Mucosa of descending colon (tissue), 3 donors: ENCODE measurements at regions not wholly inside any gene's neighbourhood (a gene's known extent, or its start where the extent isn't known, plus 50 kb on each side); places are given as distances from the start of the nearest gene placed in this dataset.

Source experiments
- ATAC-seq: fragments of 200-7000 bp; cut with Tn5 transposase; one replicate; pipeline ENCODE4 v1.9.1; 2020; ENCODE audit warnings: mild to moderate bottlenecking, moderate library complexity
- DNase-seq, 3 donors: peaks; one replicate each; pipeline ENCODE4 v3.0.0-alpha.2; 2020
- H3K36me3 ChIP-seq: fragments of 200-600 bp; one replicate; pipeline ENCODE4 v1.8.0; 2021; ENCODE audit warnings: low read depth, mild to moderate bottlenecking
- H3K4me1 ChIP-seq: fragments of 200-600 bp; one replicate; pipeline ENCODE4 v1.8.0; 2021; ENCODE audit warnings: low read depth, mild to moderate bottlenecking
- H3K4me3 ChIP-seq: fragments of 200-600 bp; one replicate; pipeline ENCODE4 v1.8.0; 2021; ENCODE audit warnings: mild to moderate bottlenecking
- H3K9me3 ChIP-seq: fragments of 200-600 bp; one replicate; pipeline ENCODE4 v1.8.0; 2021; ENCODE audit warnings: mild to moderate bottlenecking
- intact Hi-C, 2 donors: fragments of 100-400 bp; cut with DNase I in 1 of 2; cut with micrococcal nuclease in 1 of 2; formaldehyde crosslinking; loops; one replicate each; pipeline versions ENCODE4 v1.11.0 to v1.11.1; 2022; cut with DNase I, micrococcal nuclease
- TF ChIP-seq, protein P1 (sequence below): fragments of 200-600 bp; IDR thresholded peaks from one replicate; pipeline ENCODE4 v1.8.0; 2022; ENCODE audit warnings: antibody characterized with exemption, mild to moderate bottlenecking
- donor health status: DM: no; HTN: no; CAD: no; lungs with moderate emphysema.
- donor health status: DM: no; HTN: no; CAD: no.
- donor health status: DM: no; HTN: yes; CAD: no.

- no peak overlapping the region for H3K4me3 ChIP-seq
- intact Hi-C loops, result no loop called here
- no peaks in the 10 kb centered on the region for H3K4me1 ChIP-seq
- ATAC-seq (no peak), DNase-seq (no peak)
- TF ChIP-seq, protein P1, sequence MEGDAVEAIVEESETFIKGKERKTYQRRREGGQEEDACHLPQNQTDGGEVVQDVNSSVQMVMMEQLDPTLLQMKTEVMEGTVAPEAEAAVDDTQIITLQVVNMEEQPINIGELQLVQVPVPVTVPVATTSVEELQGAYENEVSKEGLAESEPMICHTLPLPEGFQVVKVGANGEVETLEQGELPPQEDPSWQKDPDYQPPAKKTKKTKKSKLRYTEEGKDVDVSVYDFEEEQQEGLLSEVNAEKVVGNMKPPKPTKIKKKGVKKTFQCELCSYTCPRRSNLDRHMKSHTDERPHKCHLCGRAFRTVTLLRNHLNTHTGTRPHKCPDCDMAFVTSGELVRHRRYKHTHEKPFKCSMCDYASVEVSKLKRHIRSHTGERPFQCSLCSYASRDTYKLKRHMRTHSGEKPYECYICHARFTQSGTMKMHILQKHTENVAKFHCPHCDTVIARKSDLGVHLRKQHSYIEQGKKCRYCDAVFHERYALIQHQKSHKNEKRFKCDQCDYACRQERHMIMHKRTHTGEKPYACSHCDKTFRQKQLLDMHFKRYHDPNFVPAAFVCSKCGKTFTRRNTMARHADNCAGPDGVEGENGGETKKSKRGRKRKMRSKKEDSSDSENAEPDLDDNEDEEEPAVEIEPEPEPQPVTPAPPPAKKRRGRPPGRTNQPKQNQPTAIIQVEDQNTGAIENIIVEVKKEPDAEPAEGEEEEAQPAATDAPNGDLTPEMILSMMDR, result no peak
- no peaks in the 10 kb centered on the region for H3K36me3 ChIP-seq
- H3K9me3 ChIP-seq, result peaks cover 8% of the 10 kb centered on the region
Observed at GRCh38 chr11:79963856-79964645, 523.2 kb upstream of the TENM4 start.

DNA sequence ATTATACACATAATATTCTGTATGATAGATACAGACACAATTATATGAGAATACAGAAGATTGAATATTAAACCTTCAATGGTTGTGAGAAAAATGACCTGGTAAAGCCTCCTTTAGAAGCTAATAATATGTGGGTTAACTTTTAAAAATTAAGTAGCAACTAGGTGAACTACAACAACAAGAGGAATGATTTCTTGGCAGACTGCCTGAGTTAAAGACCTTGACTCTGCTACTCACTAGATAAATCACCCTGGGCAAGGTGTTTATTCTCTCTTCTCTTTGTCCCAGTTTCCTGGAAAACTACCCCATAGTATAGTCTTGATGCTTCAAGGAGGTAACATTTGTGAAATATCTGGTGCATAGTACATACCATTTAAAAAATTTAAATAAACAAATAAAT, 519.6 kb upstream of the TENM4 start:
- Histone ChIP-seq H3K36me3 (no peaks in the 10 kb centered on the region), H3K4me3 (no peak overlapping the region), H3K9me3 (peaks cover 12% of the 10 kb centered on the region), H3K4me1 (peaks cover 8% of the 10 kb centered on the region)
- DNase-seq (no peak), ATAC-seq (no peak)
- intact Hi-C loops, result no loop called here
- TF ChIP-seq, protein P1, result no peak

DNA sequence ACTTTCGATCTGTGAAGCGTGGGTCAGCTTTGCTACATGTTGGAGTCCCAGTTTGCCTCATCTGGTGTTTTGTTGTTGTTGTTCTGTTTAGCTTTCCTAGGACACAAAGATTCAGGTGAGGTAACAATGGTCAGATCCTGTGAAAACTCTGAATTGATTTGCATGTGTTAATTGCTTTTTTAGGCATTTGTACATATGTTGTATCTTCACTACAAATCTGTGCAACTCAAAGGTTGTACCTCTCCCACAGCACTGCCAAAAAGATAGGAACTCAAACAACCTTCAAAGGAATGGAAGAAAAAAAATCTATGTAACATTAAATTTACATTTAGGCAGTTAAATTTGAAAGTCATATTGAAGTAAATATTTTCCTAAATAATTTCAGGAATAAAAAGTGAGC, 518.5 kb upstream of the TENM4 start:
- Histone ChIP-seq H3K4me1 (peaks cover 8% of the 10 kb centered on the region), H3K4me3 (no peak overlapping the region), H3K36me3 (no peaks in the 10 kb centered on the region), H3K9me3 (peaks cover 12% of the 10 kb centered on the region)
- TF ChIP-seq, protein P1, result no peak
- DNase-seq (no peak), ATAC-seq (no peak)
- intact Hi-C loops, result no loop called here

- Histone ChIP-seq H3K36me3 (no peaks in the 10 kb centered on the region), H3K4me1 (peaks cover 8% of the 10 kb centered on the region), H3K9me3 (peaks cover 12% of the 10 kb centered on the region), H3K4me3 (no peak overlapping the region)
- TF ChIP-seq, protein P1, result no peak
- ATAC-seq, result peak; percentile 85
- DNase-seq, result peak in 1 of 3 donors; percentile 70
- intact Hi-C loops, result no loop called here
Observed at GRCh38 chr11:79957702-79958101, 516.9 kb upstream of the TENM4 start.

GRCh38 chr11:79956061-79956460, 515.2 kb upstream of the TENM4 start:
- no peaks in the 10 kb centered on the region for H3K36me3 ChIP-seq
- intact Hi-C loops, result no loop called here
- no peak for DNase-seq
- ATAC-seq, result no peak
- peaks cover 8% of the 10 kb centered on the region for H3K4me1 ChIP-seq
- no peak overlapping the region for H3K4me3 ChIP-seq
- TF ChIP-seq, protein P1, result no peak
- peaks cover 12% of the 10 kb centered on the region for H3K9me3 ChIP-seq
